Inflammatory macrophage treated with lipopolysaccharide for 4 hours (primary cell): ENCODE measurements at regions not wholly inside any gene's neighbourhood (a gene's known extent, or its start where the extent isn't known, plus 50 kb on each side); places are given as distances from the start of the nearest gene placed in this dataset.

Experiments used
- DNase-seq: peaks from one replicate; pipeline ENCODE4 v3.0.0-alpha.2; 2020

DNA sequence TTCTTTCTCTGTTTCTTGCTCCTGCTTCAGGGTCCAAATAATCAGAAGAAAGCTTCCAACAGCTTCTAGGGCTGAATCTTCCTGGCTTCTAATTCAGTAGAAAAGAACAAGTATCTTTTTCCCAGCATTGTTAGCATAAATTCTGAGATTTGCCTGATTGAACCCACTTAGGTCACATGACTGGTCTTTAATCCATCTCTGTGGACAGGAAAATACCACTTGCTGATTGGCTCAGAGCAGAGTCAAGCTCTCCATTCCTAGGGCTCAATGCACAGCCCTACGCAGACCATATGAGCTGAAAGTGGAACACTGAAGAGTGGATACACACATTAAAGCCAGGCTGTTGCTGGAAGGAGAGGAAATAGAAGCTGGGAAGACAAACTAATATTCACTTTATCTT lies 99.6 kb upstream of the RPL34 start:
- DNase-seq = no peak

- no peak for DNase-seq
Measured at GRCh38 chr4:108519911-108520601, 100.3 kb upstream of the RPL34 start.

- DNase-seq = no peak
Measured at GRCh38 chr4:108519208-108519833, 101.1 kb upstream of the RPL34 start.

DNA sequence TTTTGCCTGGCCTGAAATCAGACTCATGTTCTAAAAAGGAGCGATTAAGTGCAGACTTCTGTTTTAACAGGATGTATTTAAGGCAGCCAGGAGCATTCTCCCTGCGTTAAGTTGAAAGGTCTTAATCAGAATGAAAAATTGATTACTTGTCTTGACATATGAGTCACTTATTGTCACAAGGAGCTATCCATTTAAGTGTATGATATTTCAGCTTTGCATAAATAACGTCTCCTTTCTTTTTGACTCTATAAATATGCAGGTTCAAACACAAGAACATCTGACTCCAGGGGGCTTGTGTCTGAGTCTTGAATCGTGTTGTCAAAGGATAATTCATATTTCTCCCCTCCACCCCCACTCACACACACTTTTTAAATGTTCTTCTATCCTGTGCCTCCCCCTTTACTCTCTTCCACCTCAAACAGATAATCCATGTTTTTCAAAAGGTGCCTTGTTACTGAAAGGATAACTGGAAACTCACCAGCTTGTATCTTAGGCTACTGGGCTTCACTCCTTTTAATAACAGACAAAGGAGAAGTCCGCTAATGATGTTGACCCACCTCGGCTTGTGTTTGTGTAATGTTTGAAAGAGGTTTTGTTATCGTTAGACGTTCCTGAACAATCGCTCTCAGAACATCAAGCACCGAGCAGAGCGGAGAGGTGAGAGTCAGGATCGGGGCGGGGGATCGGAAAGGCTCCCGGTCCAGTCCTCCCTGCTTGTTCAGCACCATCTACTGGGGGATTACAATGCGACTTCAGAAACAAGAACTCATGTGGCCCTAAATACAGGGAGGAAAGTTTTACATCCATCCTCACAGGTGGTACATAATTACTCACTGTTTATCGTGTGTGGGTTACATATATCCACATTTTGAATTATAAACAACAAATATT lies 107.5 kb upstream of the RPL34 start:
- no peak for DNase-seq

DNA sequence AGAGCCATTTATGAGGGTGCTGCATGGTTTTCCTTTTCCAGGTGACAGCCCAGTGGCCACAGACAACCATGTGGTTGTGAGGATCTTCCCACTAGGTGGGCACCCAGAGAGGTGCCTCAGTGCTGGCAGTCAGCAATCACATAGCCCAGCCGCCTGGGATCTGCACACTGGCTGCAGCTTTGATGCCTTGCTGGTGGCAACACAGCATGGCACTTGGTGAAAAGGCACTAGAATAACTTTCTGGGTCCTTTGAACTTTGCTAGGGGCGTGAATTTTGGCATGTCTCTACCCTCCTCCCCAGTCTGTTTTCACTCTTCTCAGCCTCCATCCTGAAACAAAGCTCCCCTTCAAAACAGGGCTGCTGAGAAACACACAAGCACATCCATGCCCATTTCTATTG lies 108.8 kb upstream of the RPL34 start:
- DNase-seq = no peak

GRCh38 chr4:108502356-108502755 lies 118.0 kb upstream of the RPL34 start:
- no peak for DNase-seq

DNA sequence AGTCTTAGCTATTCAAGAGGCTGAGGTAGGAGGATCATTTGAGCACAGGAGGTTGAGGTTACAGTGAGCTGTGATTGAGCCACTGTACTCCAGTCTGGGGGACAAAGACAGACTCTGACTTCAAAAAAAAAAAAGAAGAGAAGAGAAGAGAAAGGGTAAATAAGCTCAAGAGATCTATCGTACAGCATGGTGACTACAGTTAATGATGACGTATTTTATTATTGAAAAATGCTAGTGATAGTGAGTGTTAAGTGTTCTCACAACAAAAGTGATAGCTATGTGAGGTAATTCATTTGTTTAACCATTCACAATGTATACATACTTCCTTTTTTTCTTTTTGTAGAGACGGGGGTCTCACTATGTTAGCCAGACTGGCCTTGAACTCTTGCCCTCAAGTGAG lies 121.5 kb upstream of the RPL34 start:
- DNase-seq = no peak

GRCh38 chr4:108493596-108493931 lies 126.8 kb upstream of the RPL34 start:
- DNase-seq = no peak

- no peak for DNase-seq
Measured at GRCh38 chr4:108492816-108493595, 127.4 kb upstream of the RPL34 start.

DNA sequence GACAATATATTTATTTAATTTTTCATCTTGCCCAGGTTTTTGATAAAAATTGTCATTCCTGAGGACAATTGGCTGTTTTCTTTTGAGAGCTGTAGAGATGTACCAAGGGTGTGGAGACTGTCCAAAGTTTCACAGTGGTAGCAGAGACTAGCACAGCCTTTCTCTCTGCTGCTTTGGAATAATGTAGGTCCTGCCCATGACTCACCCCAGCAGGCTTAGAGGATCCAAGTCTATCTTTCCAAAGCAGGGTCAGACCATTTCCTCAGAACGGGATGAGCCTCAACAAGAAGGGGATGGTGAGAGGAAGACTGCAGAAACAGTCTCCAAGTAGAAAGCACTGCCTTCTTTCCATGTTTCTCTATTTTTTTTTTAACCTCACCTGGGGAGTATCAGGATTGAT lies 131.5 kb upstream of the RPL34 start:
- no peak for DNase-seq

DNA sequence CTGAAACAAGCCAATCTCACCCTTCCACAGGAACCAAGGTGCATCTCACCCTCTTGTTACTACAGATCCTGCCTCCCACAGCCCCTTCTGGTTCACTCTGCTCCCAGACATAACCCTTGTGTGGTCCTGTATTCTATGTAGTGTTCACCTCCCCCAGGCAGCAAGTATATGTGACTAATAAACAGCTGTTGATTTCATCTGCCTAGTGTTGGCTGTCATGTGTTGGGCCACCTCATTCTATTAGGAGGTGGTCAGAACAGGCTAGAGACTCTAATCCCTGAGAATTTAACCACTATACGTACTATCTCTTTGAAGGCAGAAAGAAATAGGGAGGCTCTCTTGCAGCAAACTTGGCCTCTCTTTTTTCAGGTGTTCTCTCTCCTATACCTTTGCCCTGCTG lies 134.3 kb upstream of the RPL34 start:
- no peak for DNase-seq

DNA sequence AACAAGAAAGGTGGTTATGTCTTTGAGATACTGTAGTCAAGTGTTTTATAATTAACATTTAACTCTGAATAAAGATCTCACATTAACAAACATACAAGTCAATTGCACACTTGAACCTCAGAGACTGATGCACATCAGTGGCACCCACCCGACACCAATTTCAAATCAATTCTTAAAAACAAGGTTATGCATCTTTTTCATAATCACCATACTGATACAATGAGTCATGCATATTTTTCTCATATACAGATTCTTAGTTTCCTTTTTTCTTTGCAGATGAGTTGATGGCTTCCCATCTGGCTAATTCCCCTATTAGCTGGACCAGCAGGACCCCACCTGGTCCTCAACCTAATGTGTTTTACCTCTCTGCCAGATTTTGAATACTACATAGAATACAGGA lies 136.2 kb upstream of the RPL34 start:
- no peak for DNase-seq

GRCh38 chr4:108483650-108484049 lies 136.7 kb upstream of the RPL34 start:
- no peak for DNase-seq

DNA sequence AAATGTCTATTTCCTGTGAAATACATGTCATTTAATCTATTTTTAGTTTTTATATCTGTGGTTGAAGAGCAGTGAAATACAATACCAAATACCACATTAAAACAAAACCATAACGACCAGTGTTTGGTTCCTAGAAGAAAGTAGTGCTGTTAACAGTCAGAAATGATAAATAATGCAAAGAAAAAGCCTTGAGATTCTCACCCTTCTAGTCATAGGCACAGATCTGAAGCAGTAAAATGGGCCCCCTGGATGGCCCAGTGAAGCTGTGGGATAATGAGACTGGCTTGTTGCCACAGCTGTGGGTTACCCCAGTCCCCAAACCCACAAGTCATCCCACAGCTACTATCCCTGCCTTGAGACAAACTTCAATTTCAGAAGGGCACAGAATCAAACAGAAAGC lies 137.3 kb upstream of the RPL34 start:
- DNase-seq = no peak

GRCh38 chr4:108480881-108481280 lies 139.5 kb upstream of the RPL34 start:
- DNase-seq = no peak

- no peak for DNase-seq
Measured at GRCh38 chr4:108477527-108478108, 142.8 kb upstream of the RPL34 start.

- no peak for DNase-seq
Measured at GRCh38 chr4:108473163-108473720, 147.1 kb upstream of the RPL34 start.

DNA sequence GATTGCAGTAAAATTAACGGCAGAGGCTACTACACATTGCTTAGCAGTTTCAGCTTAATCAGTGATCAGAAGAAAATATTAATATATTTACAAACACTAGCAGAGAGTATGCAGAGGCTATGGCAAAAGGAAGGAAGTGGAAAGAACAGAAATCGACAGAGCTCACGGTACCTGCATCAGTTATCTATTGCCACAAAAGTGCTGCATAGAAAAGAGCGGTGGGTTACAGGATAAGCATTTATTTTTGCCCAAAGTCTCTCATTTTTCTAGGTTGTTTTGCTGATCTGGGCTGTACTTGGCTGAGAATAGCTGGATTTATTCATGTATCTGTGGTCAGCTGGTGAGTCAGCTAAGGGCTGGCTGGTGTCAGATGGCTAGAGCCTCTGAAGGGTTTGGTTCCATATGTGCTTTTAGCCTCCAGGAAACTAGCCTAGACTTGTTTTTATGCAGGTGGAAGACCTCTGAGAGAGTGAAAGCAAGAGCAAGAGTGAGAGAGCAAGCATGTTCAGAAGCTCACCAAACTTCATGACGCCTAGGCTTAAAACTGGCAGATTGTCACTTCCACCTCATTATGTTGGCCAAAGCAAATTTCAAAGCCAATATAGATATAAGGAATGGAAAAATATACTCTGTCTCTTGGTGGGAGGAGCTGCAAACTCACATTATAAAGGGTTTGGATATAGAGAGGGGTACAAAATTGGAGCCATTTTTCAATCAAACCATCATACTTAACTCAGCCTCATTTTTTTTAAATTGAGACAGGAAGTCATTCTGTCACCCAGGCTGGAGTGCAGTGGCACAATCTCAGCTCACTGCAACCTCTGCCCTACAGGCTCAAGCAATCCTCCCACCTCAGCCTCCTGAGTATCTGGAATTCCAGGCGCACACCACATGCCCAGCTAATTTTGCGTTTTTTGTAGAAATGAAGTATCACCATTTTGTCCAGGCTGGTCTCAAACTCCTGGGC lies 153.2 kb upstream of the RPL34 start:
- no peak for DNase-seq

DNA sequence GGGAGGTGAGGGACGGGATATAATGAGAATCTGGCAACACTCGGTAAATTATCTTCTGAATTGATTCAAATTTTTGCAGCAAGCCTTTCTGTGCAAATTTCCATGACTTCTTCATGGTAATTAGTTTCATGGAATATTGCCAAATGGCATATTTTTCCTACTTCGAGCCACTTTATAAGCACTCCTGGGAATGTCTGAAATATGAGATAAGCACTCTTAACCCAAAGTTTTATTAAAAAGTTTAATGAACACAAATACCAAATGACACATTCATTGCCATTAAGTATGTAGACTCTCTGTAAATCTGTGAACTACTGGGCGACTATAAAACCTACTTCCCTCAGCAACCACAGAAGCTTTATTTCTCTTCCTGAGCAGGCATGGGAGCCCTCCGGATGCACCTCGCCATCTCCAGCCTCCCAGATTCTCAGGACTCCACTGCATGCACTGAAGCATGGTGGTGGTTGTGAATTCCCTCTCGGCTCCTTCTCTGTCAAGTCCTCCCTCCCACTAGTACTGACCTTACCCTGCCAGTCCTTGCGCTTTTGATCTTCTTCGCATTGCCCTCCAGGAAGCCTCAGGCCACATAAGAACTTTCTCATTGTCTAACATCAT lies 154.4 kb upstream of the RPL34 start:
- no peak for DNase-seq

GRCh38 chr4:108458681-108459080 lies 161.7 kb upstream of the RPL34 start:
- DNase-seq = peak; percentile 42

DNA sequence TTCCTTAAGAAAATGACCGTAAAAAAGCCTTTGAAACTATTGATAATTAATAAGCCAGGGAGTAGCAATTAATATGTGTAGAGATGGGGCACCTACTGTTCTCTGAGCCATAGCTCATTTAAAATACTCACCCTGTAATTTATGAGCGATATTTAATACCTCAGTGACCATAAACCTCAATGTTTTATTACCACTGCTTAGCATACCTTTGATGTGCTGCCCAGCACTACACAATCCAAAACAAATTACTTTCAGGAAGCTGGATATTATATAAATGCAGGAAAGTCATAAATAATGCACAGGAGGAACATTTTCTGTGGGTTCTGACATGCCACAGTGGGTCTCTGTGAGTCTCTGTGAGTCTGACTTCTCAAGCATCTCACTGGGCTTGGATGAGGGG lies 166.1 kb upstream of the RPL34 start:
- DNase-seq = no peak
